K562 (cell line): ENCODE measurements at regions not wholly inside any gene's neighbourhood (a gene's known extent, or its start where the extent isn't known, plus 50 kb on each side); places are given as distances from the start of the nearest gene placed in this dataset.

Experiments used
- HCFC1 ChIP-seq: IDR thresholded peaks from 2 replicates; pipeline ENCODE4 v1.6.1; 2012; ENCODE audit warnings: low read depth, low read length, improper control_type of control experiment
- ZNF134 ChIP-seq: fragments of 250-450 bp; sonication (Bioruptor Pico); conservative IDR thresholded peaks from 2 replicates; pipeline ENCODE4 v1.4.0; 2020
- TF ChIP-seq, protein P1 (sequence below), 2 experiments: fragments of 450-650 bp; IDR thresholded peaks; 2 replicates each; pipeline ENCODE4 v1.6.1; 2016; ENCODE audit warnings: mild to moderate bottlenecking in 2 of 2, borderline replicate concordance in 1 of 2, low read depth in 1 of 2, moderate library complexity in 1 of 2

DNA sequence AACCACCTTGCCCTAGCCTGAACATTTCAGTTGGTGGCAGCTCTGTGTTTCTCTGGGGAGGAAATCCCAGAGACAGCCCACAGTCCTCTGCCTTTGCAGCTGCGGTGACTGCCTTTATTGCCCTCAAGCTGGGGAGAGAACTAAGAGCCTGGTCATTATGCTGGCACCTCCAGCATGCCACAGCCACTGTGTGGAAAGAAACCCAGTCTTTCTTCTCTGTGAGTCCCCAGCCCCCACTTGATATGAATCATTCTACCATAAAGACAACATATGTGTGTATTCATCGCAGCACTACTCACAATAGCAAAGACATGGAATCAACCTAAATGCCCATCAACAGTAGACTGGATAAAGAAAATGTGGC is 82.3 kb upstream of the RNF217 start (continued):
- TF ChIP-seq, protein P1, sequence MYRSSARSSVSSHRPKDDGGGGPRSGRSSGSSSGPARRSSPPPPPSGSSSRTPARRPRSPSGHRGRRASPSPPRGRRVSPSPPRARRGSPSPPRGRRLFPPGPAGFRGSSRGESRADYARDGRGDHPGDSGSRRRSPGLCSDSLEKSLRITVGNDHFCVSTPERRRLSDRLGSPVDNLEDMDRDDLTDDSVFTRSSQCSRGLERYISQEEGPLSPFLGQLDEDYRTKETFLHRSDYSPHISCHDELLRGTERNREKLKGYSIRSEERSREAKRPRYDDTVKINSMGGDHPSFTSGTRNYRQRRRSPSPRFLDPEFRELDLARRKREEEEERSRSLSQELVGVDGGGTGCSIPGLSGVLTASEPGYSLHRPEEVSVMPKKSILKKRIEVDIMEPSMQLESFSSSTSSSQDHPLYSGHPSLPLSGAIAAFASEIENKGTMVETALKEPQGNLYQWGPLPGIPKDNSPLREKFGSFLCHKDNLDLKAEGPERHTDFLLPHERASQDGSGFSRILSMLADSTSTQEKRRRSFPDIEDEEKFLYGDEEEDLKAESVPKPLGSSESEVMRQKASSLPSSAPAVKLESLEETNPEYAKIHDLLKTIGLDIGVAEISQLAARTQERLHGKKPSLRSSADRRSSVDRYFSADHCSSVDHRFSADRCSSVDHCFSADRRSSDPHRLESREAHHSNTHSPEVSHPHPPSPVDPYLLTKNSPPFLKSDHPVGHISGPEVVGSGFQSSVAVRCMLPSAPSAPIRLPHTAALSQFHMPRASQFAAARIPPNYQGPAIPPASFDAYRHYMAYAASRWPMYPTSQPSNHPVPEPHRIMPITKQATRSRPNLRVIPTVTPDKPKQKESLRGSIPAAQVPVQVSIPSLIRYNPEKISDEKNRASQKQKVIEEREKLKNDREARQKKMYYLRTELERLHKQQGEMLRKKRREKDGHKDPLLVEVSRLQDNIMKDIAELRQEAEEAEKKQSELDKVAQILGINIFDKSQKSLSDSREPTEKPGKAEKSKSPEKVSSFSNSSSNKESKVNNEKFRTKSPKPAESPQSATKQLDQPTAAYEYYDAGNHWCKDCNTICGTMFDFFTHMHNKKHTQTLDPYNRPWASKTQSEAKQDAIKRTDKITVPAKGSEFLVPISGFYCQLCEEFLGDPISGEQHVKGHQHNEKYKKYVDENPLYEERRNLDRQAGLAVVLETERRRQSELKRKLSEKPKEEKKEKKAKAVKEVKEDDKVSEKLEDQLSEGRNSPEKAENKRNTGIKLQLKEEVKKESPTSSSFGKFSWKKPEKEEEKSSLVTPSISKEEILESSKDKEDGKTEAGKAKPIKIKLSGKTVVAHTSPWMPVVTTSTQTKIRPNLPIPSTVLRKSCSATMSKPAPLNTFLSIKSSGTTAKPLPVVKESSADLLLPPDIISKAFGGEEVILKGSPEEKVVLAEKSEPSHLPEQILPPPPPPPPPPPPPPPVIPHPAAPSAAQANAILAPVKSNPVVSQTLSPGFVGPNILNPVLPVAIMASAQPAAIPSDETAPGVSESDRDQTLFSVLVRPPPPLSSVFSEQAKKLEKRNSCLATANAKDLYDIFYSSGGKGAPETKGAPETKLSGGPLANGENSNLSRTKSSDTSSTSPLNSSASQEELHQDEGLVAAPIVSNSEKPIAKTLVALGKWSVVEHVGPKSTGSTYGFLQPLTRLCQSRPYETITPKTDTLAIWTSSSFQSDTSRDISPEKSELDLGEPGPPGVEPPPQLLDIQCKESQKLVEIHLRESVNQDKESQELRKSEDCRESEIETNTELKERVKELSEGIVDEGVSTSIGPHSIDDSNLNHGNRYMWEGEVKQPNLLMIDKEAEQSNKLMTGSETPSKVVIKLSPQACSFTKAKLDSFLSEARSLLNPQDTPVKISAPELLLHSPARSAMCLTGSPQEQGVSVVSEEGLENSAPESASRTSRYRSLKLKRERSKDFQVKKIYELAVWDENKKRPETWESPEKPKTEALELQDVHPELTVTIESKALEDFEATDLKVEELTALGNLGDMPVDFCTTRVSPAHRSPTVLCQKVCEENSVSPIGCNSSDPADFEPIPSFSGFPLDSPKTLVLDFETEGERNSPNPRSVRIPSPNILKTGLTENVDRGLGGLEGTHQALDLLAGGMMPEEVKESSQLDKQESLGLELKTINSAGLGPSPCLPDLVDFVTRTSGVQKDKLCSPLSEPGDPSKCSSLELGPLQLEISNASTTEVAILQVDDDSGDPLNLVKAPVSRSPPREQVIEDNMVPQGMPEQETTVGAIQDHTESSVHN (IDR thresholded peaks at IDR 0.05; ENCODE audit: borderline replicate concordance in 1 of 2, low read depth in 1 of 2): no peak
- TF ChIP-seq HCFC1 (no peak), ZNF134 (CRISPR knock-in tag) (no peak)
